ENCODE measurements at regions not wholly inside any gene's neighbourhood (a gene's known extent, or its start where the extent isn't known, plus 50 kb on each side); places are given as distances from the start of the nearest gene placed in this dataset.
"Not testable (repeated sequence)": the region's sequence is repeated elsewhere in the genome, so short reads cannot be mapped to it uniquely, and the experiment has no call there.

- DNase-seq, result no peak
Observed at GRCh38 chr7:110186334-110186733, 904.6 kb upstream of the LRRN3 start.

DNA sequence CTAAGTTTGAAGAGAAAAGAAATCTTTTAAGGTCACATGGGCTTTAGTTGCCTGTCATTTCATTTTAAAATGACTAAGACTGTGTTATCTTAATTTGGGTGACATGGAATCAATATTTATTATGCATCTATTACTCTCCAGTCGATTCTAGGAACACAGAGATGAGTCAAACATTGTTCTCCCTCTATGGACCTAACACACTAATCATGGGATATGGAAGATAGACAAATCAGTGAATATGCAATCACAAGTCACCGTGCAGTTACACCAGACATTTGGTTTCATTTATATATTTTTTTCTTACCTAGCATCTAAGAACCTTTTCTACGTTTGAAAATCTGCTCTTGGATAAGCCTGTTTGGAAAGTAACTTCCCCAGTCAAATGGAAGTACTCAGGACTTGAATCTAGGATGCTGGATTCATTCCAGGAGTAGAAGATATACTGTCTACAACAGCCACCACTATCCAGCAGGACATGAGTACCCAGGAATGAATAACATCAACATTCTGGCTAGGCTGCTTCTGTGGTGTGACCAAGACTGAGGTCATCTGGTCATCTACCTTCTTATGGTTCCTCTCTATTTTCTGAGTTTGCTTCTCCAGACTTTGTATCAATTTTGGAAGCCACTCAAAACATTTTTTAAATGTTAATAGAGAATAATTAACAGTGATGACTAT lies 902.9 kb upstream of the LRRN3 start:
- no peak for DNase-seq

DNA sequence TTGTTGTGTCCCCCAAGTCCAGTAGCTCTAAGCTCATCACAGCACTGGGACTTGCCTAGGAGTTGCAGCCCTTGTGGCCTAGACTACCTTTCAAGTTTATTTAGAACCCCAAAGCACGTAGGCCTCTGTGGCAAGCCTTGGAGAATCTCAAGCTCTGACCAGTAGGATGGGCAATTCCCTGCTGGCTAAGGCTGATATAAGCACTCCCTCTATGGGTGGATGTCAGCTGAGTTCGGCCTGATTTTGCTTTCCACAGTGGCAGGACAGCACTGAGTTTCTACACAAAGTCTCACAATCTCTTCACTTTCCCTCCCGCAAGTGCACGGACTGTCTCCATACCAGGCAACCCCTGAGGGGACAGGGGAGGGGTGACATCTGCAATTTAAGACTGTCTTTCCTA lies 886.4 kb upstream of the LRRN3 start:
- no peak for DNase-seq

DNA sequence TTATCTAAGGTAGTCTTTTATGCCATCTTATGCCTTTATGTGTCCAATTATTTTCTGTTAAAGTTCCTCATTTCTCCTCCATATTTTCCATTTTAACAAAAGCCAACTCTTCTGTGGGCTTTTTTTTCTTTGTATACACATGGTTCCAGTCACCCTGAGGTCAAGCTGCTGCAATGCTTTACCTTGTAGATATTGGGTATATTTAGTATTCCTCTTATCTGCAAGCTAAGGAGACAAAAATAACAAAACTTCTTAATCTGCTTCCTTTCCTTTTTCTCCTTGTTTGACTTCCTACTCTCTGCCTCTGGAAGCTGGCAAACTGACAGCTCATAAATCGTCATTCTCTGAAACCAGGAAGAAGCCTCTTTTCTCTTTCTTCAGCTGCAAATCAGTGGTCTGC lies 885.0 kb upstream of the LRRN3 start:
- peak in 1 of 2 experiments; percentile 8 for DNase-seq

GRCh38 chr7:110209884-110210283 lies 881.0 kb upstream of the LRRN3 start:
- no peak for DNase-seq

DNA sequence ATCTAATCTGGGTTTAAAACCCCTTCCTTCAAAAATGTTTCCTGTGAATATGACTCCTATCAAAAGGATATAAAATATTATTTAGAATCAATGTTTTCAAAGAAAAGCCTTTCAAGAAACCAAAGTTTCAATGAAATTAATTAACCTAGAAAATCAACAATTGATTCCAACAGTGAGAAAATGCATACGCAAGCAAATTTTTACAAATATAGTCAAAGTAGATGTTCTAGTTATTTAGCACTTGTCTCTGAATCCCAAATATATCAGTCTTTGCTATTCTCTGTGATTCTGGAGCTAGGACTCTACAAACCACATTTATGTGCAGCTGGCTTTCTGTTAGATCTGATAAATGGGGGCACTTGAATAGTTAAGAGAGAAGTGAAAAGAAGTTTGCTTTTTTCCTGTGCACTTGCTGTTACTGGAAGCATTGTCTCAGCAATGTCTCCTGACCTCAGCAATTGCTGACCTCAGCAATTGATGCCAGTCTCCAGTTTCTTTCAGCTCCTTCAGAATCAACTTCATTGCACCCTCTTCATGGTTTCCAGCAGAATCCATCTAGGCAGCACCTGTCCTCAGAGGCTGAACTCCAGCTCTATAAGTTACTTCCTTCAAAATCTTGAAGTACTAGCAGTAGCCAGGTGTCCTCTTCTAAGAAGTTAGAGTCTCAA lies 879.9 kb upstream of the LRRN3 start:
- no peak for DNase-seq

- no peak for DNase-seq
Observed at GRCh38 chr7:110224643-110225042, 866.3 kb upstream of the LRRN3 start.

GRCh38 chr7:110246118-110246517 lies 844.8 kb upstream of the LRRN3 start:
- no peak for DNase-seq

- no peak for DNase-seq
Observed at GRCh38 chr7:110253093-110253492, 837.8 kb upstream of the LRRN3 start.

DNA sequence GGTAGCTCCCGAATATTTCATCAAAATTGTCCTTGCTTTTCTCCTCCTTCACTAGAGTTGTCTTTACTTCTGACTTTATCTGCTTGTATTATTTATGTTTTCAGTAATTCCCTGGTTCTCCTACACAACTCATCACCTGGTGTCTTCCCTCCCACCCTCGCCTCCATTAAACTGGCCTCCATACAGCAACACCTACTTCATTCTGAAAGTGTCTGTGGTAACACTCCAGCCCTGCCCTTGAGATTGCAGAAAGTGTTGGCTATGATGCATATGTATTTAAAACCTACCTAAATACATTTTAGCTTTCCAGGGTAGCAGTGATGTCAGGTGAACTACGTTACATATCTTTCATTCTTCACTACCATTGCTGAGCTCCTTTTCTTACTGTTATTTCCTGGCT lies 833.3 kb upstream of the LRRN3 start:
- no peak for DNase-seq

- DNase-seq, result no peak
Observed at GRCh38 chr7:110262251-110262650, 828.7 kb upstream of the LRRN3 start.

DNA sequence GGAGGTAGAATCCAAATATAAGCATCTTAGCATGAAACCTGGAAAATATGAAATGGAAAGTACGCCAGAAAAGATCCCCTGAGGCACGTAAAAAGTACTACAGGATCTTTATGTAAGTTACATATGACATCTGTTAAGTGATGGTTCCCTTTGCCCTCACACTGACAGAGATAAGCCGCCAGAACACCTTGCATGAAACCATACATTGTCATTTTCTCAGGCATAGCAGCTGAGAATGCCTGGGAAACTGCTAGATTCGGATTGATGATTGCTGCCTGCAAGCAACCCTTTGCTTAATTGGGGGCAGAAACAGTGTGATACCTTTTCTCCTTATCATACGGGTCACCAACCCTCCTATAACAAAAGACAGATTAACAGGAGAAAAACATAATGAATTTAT lies 826.6 kb upstream of the LRRN3 start:
- DNase-seq, result no peak

GRCh38 chr7:110281362-110281761 lies 809.6 kb upstream of the LRRN3 start:
- no peak for DNase-seq

GRCh38 chr7:110283056-110283455 lies 807.9 kb upstream of the LRRN3 start:
- DNase-seq, result no peak

GRCh38 chr7:110291430-110291829 lies 799.5 kb upstream of the LRRN3 start:
- DNase-seq, result no peak

DNA sequence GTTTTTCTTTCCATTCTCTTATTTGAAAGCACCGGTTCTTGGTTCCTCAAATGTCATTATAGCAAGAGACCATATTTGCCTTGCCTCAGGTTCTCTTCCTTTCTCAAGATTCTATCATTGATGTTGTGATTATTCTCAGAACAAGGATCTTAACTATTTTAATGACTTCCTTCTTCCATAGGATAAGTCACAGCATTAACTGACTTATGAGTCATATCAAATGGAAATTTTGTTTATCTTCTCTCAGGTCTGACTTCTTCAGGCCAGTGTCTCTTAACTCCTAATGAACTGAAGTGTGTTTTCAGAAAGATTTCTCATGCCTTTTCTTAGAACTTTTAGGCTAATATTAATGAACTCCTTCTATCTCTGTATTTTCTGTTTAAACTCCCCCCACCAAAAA lies 794.6 kb upstream of the LRRN3 start:
- DNase-seq, result no peak

DNA sequence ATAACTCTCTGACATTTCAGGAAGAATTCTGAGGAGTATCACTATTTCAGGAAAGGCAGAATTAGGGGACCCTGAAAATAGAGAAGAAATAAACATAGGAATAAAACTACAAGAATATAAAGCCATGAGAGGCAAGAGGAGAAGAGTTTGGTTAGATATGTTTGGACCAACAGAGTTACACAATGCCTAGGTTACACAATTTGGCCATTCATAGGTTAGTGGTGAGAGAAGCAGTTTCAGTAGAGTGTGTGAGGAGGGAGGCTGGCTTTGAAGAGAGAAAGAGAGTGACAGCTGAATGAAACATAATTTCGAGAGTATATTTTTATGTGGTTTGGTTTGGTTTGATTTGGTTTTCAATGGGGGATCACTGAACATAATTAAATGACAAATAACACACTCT lies 783.2 kb upstream of the LRRN3 start:
- DNase-seq, result no peak

- DNase-seq, result no peak
Observed at GRCh38 chr7:110308791-110309190, 782.1 kb upstream of the LRRN3 start.

- no peak for DNase-seq
Observed at GRCh38 chr7:110309941-110310340, 781.0 kb upstream of the LRRN3 start.

DNA sequence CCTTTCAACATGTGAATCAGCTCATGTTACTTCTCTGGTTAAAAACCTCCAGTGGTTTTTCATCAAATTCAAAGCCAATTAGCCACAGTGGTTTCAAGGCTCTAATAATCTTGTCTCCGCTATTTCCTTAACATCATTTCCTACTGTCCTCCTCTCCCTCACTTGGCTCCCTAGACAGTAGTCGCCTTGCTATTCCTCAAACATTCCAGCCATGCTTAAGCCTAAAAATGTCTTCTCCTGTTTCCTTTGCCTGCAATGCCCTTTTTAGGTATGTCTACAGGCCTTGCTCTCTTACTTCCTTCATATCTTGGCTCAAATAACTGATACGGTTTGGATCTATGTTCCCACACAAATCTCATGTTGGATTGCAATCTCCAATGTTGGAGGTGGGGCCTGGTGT lies 779.4 kb upstream of the LRRN3 start:
- no peak for DNase-seq

- DNase-seq, result no peak
Observed at GRCh38 chr7:110317541-110318265, 773.2 kb upstream of the LRRN3 start.

- DNase-seq, result not testable (repeated sequence)
Observed at GRCh38 chr7:110320285-110320684, 770.6 kb upstream of the LRRN3 start.

DNA sequence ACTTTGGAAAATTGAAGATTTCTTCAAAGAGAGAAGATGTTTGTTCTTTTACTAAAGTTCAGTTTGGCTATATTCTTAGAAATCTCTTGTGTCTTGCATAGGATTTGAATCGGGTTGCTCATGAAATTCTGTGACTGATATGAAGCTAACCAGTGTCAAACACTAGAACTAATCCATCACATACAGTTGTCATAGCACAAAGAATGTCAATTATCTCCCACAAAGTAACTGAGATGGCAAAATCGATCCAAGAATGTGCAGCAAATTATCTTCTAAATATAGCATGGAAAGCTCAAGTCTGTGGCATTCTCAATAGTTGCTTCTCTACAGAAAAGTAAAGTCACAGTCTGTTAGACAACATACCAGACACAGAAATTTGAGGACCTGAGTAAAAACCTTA lies 768.1 kb upstream of the LRRN3 start:
- DNase-seq, result no peak

GRCh38 chr7:110326966-110327365 lies 764.0 kb upstream of the LRRN3 start:
- no peak for DNase-seq
